Esophagus muscularis mucosa (tissue), 3 donors: ENCODE measurements at regions not wholly inside any gene's neighbourhood (a gene's known extent, or its start where the extent isn't known, plus 50 kb on each side); places are given as distances from the start of the nearest gene placed in this dataset.

Experiments
- POLR2A ChIP-seq: fragments of 450-650 bp; IDR thresholded peaks from one replicate; pipeline ENCODE4 v1.6.1; 2017; ENCODE audit warnings: antibody characterized with exemption, moderate library complexity, mild to moderate bottlenecking, low read depth
- POLR2AphosphoS5 ChIP-seq, 2 donors: sonication (generic); formaldehyde crosslinking; IDR thresholded peaks; one replicate each; pipeline ENCODE4 v1.6.1; 2017; ENCODE audit warnings: antibody characterized with exemption in 2 of 2
- TF ChIP-seq, protein P1 (sequence below), 3 experiments: fragments of 200-600 bp in 2 of 3; fragments of 450-650 bp in 1 of 3; sonication (generic) in 2 of 3; IDR thresholded peaks; one replicate each; pipeline ENCODE4 v1.5.1; 2017 to 2019; ENCODE audit warnings: antibody characterized with exemption in 3 of 3, mild to moderate bottlenecking in 2 of 3, moderate library complexity in 1 of 3

GRCh38 chr10:78935697-78936407, 132.9 kb upstream of the ZMIZ1 start:
- TF ChIP-seq POLR2A (no peak), POLR2AphosphoS5 (IDR thresholded peaks at IDR 0.05) (peak in 1 of 2 donors; percentile 7)
- TF ChIP-seq, protein P1, sequence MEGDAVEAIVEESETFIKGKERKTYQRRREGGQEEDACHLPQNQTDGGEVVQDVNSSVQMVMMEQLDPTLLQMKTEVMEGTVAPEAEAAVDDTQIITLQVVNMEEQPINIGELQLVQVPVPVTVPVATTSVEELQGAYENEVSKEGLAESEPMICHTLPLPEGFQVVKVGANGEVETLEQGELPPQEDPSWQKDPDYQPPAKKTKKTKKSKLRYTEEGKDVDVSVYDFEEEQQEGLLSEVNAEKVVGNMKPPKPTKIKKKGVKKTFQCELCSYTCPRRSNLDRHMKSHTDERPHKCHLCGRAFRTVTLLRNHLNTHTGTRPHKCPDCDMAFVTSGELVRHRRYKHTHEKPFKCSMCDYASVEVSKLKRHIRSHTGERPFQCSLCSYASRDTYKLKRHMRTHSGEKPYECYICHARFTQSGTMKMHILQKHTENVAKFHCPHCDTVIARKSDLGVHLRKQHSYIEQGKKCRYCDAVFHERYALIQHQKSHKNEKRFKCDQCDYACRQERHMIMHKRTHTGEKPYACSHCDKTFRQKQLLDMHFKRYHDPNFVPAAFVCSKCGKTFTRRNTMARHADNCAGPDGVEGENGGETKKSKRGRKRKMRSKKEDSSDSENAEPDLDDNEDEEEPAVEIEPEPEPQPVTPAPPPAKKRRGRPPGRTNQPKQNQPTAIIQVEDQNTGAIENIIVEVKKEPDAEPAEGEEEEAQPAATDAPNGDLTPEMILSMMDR (IDR thresholded peaks at IDR 0.05): no peak
